HG03064 (cell line): ENCODE measurements at regions not wholly inside any gene's neighbourhood (a gene's known extent, or its start where the extent isn't known, plus 50 kb on each side); places are given as distances from the start of the nearest gene placed in this dataset.
"Not testable (repeated sequence)": the region's sequence is repeated elsewhere in the genome, so short reads cannot be mapped to it uniquely, and the experiment has no call there.

Experiments used
- ATAC-seq: cut with Tn5 transposase; IDR thresholded peaks from one replicate; pipeline ENCODE4 v1.9.1; 2021; ENCODE audit warnings: low read depth; ENCODE audit not compliant: unreplicated experiment

DNA sequence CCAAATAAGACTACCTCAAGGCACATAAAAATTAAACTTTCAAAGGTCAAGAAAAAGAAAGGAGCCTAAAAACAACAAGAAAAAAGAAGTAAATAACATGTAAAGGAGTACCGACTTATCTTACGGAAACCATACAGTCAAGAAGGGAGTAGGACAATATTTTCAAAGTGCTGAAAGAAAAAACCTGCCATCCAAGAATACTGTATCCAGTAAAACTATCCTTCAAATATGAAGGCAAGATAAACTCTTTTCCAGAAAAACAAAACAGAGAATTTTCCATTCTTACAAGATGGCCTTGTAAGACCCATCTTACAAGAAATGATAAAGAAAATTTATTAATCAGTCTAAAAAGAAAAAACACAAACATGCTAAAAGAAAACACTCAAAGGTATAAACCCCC lies 302.2 kb downstream of the LMBRD1 start:
- ATAC-seq, result no peak

DNA sequence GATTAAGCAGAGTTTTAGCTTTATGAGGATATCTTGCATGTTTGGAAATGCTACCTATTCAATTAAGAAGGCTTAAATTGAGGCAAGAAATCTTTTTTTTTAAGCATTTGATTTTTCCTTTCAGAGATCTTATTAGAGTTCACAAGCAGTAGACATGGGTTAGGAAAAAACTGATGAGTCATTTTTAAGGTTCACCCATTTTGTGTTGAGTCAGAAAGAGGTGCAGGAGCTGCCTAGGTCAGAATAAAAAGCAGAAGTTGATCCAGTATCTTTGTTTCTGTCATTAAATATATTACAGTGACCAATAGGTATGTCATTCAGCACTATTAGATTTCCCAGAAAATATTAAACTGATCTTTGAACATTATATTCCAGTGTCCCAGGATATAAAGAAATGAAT lies 306.8 kb downstream of the LMBRD1 start:
- no peak for ATAC-seq

DNA sequence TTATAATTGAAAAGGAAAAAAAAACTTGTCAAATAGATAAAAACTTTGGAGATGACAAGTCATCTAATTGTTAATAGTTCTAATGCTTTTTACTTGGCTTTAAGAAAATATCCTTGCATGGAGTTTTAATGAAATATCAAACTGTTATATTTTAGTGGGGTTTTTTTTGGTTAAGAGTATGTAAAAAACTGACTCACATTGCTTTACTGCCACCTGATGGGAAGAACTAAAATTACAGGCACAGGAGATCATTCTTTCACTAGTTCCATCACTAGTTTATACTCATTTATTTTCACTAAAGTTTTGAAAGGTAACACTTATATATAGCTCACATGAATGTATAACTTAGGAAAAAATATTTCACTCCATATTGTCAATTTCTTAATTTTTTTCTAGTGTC lies 309.1 kb downstream of the LMBRD1 start:
- ATAC-seq, result no peak

GRCh38 chr6:69466979-69467570 lies 329.7 kb downstream of the LMBRD1 start:
- ATAC-seq, result no peak

DNA sequence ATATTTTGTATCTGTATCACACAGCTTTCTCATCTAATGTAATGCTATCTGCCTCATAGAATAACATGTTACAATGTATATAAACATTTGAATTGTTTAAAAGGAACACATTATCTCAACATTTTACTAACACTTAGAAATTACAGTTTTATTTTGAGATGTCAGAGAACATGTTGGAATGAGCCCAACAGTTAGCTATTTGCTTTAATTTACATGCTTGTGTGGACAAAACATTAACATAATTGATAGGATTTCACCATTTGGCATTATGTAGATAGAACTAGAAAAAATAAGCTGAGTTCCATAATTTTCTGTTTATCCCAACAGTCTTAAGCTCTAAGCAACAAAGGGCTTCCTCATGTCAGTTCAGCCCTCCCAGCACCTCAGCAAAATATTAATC lies 330.9 kb downstream of the LMBRD1 start:
- no peak for ATAC-seq

DNA sequence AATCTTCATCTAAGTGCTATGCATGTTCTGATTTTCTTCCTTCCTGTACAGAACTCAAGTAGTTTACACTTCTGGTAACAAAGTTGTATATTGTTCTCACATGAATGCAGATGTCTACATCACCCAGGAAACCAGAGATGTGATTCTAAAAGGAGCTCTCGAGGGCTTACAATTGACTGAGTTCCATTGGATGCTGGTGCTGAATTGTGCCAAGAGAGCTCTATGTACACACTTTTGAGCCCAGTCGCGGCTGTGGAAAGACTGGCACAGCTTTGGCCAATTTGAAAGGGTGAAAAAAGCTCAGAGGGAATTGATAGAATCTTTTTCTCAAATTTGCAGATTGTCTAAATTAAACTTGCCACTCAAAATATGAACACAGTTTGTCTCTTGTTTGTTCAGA lies 340.7 kb downstream of the LMBRD1 start:
- no peak for ATAC-seq

DNA sequence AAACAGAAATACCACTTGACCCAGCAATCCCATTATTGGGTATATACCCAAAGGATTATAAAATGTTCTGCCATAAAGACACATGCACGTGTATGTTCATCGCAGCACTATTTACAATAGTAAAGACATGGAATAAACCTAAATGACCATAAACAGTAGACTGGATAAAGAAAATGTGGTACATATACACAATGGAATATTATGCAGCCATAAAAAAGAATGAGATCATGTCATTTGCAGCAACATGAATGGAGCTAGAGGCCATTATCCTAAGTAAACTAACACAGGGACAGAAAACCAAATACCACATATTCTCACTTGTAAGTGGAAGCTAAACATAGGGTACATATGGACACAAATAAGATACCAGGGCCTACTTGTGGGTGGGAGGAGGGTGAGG lies 342.2 kb downstream of the LMBRD1 start:
- not testable (repeated sequence) for ATAC-seq

DNA sequence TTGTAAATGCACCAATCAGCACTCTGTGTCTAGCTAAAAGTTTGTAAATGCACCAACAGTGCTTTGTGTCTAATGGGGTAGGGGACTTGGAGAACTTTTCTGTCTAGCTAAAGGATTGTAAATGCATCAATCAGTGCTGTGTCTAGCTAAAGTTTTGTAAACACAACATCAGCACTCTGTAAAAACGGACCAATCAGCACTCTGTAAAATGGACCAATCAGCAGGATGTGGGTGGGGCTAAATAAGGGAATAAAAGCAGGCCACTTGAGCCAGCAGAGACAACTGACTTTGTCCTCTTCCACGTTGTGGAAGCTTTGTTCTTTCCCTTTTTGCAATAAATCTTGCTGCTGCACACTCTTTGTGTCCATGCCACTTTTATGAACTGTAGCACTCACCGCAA lies 346.3 kb downstream of the LMBRD1 start:
- ATAC-seq, result not testable (repeated sequence)

DNA sequence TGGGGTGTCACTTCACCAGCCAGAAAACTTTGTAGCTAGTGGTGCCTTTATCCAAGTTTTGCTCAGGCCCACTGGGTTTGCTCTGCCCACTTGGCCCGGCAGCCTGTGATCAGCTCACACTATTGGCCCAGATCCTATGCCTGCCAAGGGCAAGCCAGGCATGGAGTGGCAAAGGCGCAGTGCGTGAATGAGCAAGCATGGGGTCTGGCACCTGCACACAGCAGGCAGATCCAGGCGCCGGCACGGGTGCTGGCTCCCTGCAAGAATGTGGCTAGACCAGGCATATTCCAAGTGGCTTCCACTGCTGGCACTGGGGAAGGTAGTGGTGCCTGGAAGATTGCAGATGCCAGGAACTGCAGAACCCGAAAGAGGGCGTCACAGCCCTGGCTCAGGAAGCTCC lies 346.9 kb downstream of the LMBRD1 start:
- ATAC-seq, result no peak
